ENCODE measurements at regions not wholly inside any gene's neighbourhood (a gene's known extent, or its start where the extent isn't known, plus 50 kb on each side); places are given as distances from the start of the nearest gene placed in this dataset.

DNA sequence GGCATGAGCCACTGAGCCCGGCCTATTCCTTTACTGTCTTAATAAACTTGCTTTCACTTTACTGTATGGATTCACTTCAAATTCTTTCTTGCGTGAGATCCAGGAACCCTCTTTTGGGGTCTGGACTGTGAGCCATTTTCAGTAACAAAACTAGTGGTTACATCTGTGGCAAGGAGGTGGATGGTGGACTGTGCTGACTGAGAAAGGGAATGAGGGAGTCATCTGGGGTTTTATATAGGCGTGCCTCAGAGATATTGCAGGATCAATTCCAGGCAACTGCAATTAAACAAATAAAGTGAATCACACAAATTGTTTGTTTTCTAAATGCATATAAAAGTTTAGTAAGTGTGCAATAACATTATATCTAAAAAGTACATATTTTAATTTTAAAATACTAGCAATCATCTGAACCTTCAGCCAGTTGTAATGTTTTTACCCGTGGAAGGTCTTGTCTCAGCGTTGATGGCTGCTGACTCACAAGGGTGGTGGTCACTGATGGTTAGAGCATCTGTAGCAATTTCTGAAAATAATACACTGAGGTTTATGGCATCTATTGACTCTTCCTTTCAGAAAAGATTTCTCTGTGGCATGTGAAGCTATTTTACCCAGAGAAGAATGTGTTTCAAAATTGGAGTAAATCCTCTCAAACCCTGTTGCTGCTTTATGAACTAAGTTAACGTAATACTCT lies 111.4 kb upstream of the FKBP1C start:
- TF ChIP-seq ZNF416 (tag by site-specific recombination; IDR thresholded peaks at IDR 0.05) (no peak), TSHZ1 (tag by site-specific recombination; IDR thresholded peaks at IDR 0.05; ENCODE audit: borderline replicate concordance) (no peak), PBX3 (CRISPR knock-in tag; IDR thresholded peaks at IDR 0.05) (no peak), REST (tag by site-specific recombination; IDR thresholded peaks at IDR 0.05) (no peak), CTCF (tag by site-specific recombination; IDR thresholded peaks at IDR 0.05) (no peak), ZNF660 (tag by site-specific recombination; IDR thresholded peaks at IDR 0.05) (no peak), YY1 (tag by site-specific recombination; IDR thresholded peaks at IDR 0.05) (no peak), KLF16 (tag by site-specific recombination; IDR thresholded peaks at IDR 0.05) (no peak), ZNF155 (tag by site-specific recombination; IDR thresholded peaks at IDR 0.05) (no peak), ZNF423 (tag by site-specific recombination; IDR thresholded peaks at IDR 0.05) (no peak), GLIS2 (tag by site-specific recombination; IDR thresholded peaks at IDR 0.05) (no peak)
